ENCODE measurements at regions not wholly inside any gene's neighbourhood (a gene's known extent, or its start where the extent isn't known, plus 50 kb on each side); places are given as distances from the start of the nearest gene placed in this dataset.

- DNase-seq (ENCODE audit: low read depth, low spot score), result no peak
- in situ Hi-C loops (cut with HindIII; ENCODE audit: low sequenced_read_pairs), result no loop called here
- no peak overlapping the region for H3K4me3 ChIP-seq (ENCODE audit: low read depth, low read length)
- no peak for TF ChIP-seq CTCF (IDR thresholded peaks at IDR 0.05; ENCODE audit: low read depth, low read length)
These were observed 122.9 kb upstream of the SALL3 start for GRCh38 chr18:78856569-78857313.

DNA sequence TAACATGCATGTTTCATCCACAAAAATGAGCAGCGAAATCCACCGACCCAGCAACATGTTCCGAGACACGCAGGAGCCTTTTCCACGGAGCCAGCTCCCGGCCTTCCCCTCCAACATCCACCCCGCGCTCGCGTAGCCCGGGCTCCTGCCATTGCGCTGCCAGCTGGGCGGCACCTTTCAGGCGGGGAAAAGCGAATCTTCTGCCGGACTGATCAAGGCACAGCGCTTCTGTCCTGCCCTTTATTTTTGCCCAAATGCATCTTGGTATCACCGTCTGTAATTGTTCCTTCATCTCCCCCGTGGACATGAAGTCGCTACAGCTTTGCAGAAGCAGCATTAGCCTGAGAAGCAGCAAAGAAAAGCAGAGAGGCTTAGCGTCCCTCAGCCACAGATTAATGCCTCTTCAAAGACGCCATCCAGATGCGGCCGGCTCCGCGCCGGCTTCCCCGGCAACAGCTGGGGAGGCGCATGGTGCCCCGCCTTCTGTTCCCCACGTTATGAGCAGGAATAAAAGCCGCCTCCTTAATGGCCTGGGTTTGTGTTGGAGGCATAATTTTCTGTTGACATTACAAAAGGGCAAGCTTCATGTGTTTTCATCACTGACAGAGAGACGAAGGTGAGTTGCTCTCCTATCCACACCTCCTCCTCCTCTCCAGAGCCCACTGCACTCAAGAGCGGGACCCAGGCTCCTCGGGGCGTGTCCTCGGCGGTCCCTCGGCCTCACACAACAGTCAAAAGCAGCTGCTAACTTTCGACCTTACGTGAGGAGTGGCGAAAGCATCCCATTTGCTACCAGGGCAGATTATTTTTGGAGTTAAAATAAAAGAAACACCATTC, 122.1 kb upstream of the SALL3 start:
- DNase-seq (ENCODE audit: low read depth, low spot score), result no peak
- in situ Hi-C loops (cut with HindIII; ENCODE audit: low sequenced_read_pairs), result no loop called here
- H3K4me3 ChIP-seq (ENCODE audit: low read depth, low read length), result no peak overlapping the region
- TF ChIP-seq CTCF (IDR thresholded peaks at IDR 0.05; ENCODE audit: low read depth, low read length), result no peak

- no peak overlapping the region for H3K4me3 ChIP-seq (ENCODE audit: low read depth, low read length)
- no peak for DNase-seq (ENCODE audit: low read depth, low spot score)
- no peak for TF ChIP-seq CTCF (IDR thresholded peaks at IDR 0.05; ENCODE audit: low read depth, low read length)
- in situ Hi-C loops (cut with HindIII; ENCODE audit: low sequenced_read_pairs), result no loop called here
These were observed 119.9 kb upstream of the SALL3 start for GRCh38 chr18:78859686-78860085.

GRCh38 chr18:78860117-78860516, 119.5 kb upstream of the SALL3 start:
- no peak for TF ChIP-seq CTCF (IDR thresholded peaks at IDR 0.05; ENCODE audit: low read depth, low read length)
- DNase-seq (ENCODE audit: low read depth, low spot score), result no peak
- in situ Hi-C loops (cut with HindIII; ENCODE audit: low sequenced_read_pairs), result no loop called here
- H3K4me3 ChIP-seq (ENCODE audit: low read depth, low read length), result no peak overlapping the region

- in situ Hi-C loops (cut with HindIII; ENCODE audit: low sequenced_read_pairs), result no loop called here
- no peak for TF ChIP-seq CTCF (IDR thresholded peaks at IDR 0.05; ENCODE audit: low read depth, low read length)
- DNase-seq (ENCODE audit: low read depth, low spot score), result no peak
- no peak overlapping the region for H3K4me3 ChIP-seq (ENCODE audit: low read depth, low read length)
These were observed 118.5 kb upstream of the SALL3 start for GRCh38 chr18:78861116-78861515.

GRCh38 chr18:78861706-78862105, 117.9 kb upstream of the SALL3 start:
- H3K4me3 ChIP-seq (ENCODE audit: low read depth, low read length), result no peak overlapping the region
- in situ Hi-C loops (cut with HindIII; ENCODE audit: low sequenced_read_pairs), result no loop called here
- DNase-seq (ENCODE audit: low read depth, low spot score), result no peak
- TF ChIP-seq CTCF (IDR thresholded peaks at IDR 0.05; ENCODE audit: low read depth, low read length), result no peak

All from astrocyte of the spinal cord (primary cell).